Esophagus muscularis mucosa (tissue), 4 donors: ENCODE measurements at regions not wholly inside any gene's neighbourhood (a gene's known extent, or its start where the extent isn't known, plus 50 kb on each side); places are given as distances from the start of the nearest gene placed in this dataset.

Experiments used
- CTCF ChIP-seq, 3 experiments: fragments of 200-600 bp in 2 of 3; fragments of 450-650 bp in 1 of 3; sonication (generic) in 2 of 3; IDR thresholded peaks; one replicate each; pipeline ENCODE4 v1.5.1; 2017 to 2019; ENCODE audit warnings: antibody characterized with exemption in 3 of 3, mild to moderate bottlenecking in 2 of 3, moderate library complexity in 1 of 3
- EP300 ChIP-seq: sonication (generic); formaldehyde crosslinking; IDR thresholded peaks from one replicate; pipeline ENCODE4 v1.6.1; 2017; ENCODE audit warnings: antibody characterized with exemption
- POLR2A ChIP-seq: fragments of 450-650 bp; IDR thresholded peaks from one replicate; pipeline ENCODE4 v1.6.1; 2017; ENCODE audit warnings: antibody characterized with exemption, moderate library complexity, mild to moderate bottlenecking, low read depth
- POLR2AphosphoS5 ChIP-seq, 2 donors: sonication (generic); formaldehyde crosslinking; IDR thresholded peaks; one replicate each; pipeline ENCODE4 v1.6.1; 2017; ENCODE audit warnings: antibody characterized with exemption in 2 of 2

- TF ChIP-seq POLR2A = no peak
- TF ChIP-seq CTCF (IDR thresholded peaks at IDR 0.05) = no peak
- no peak for TF ChIP-seq POLR2AphosphoS5 (IDR thresholded peaks at IDR 0.05)
- no peak for TF ChIP-seq EP300
These were observed 88.4 kb upstream of the RMDN2 start for GRCh38 chr2:37836711-37837110.
